A673 (cell line): ENCODE measurements at regions not wholly inside any gene's neighbourhood (a gene's known extent, or its start where the extent isn't known, plus 50 kb on each side); places are given as distances from the start of the nearest gene placed in this dataset.

ENCODE experiments used
- CTCF ChIP-seq: fragments of 300-800, 200-600 bp; sonication (generic); conservative IDR thresholded peaks from 2 replicates; pipeline ENCODE4 v1.5.1; 2017; ENCODE audit warnings: low read depth, mild to moderate bottlenecking, antibody characterized with exemption, low read length, moderate library complexity, mixed read lengths
- EZH2 ChIP-seq: fragments of 200-600 bp; sonication (generic); IDR thresholded peaks from 2 replicates; pipeline ENCODE4 v1.6.1; 2017; ENCODE audit warnings: borderline replicate concordance, low read depth, mild to moderate bottlenecking, mixed read lengths, antibody characterized with exemption, low read length; ENCODE audit not compliant: poor library complexity, severe bottlenecking

- TF ChIP-seq CTCF, result no peak
- TF ChIP-seq EZH2, result no peak
Observed at GRCh38 chr2:44848026-44848425, 93.5 kb upstream of the SIX3 start.
